WTC11 (cell line): ENCODE measurements at regions not wholly inside any gene's neighbourhood (a gene's known extent, or its start where the extent isn't known, plus 50 kb on each side); places are given as distances from the start of the nearest gene placed in this dataset.

Experiments
- ATAC-seq: fragments of 200-7000 bp; cut with Tn5 transposase; 2 replicates; pipeline ENCODE4 v1.10.0; 2021; ENCODE audit warnings: mild to moderate bottlenecking, moderate library complexity
- CTCF ChIA-PET: fragments of 300-600 bp; sonication (Branson Sonifier 250); formaldehyde crosslinking; loops from one replicate; lab custom pipeline; 2021; ENCODE audit warnings: antibody characterized with exemption; lab: Charles Lee
- POLR2A ChIA-PET: fragments of 350-600 bp; sonication (Branson Sonifier 250); formaldehyde crosslinking; loops from one replicate; lab custom pipeline; 2021; ENCODE audit warnings: antibody characterized with exemption; lab: Charles Lee
- DNase-seq: peaks from one replicate; pipeline ENCODE4 v3.0.0; 2021; ENCODE audit warnings: low spot score
- H3K27ac Mint-ChIP-seq: 2 replicates; pipeline ENCODE4 v1.8.0; 2021; ENCODE audit warnings: mixed read lengths
- H3K27me3 Mint-ChIP-seq: 2 replicates; pipeline ENCODE4 v1.8.0; 2021; ENCODE audit warnings: low read depth, mild to moderate bottlenecking, moderate library complexity, mixed read lengths
- H3K36me3 Mint-ChIP-seq: 2 replicates; pipeline ENCODE4 v1.8.0; 2021; ENCODE audit warnings: mixed read lengths
- H3K4me1 Mint-ChIP-seq: 2 replicates; pipeline ENCODE4 v1.8.0; 2022; ENCODE audit warnings: mixed read lengths
- H3K4me3 Mint-ChIP-seq: 2 replicates; pipeline ENCODE4 v1.8.0; 2021; ENCODE audit warnings: mild to moderate bottlenecking, moderate library complexity, mixed read lengths
- H3K9me3 Mint-ChIP-seq: 2 replicates; pipeline ENCODE4 v1.8.0; 2021; ENCODE audit warnings: mixed read lengths
- ATF3 ChIP-seq: sonication (generic); formaldehyde crosslinking; conservative IDR thresholded peaks from 2 replicates; pipeline ENCODE4 v1.8.1; 2022; ENCODE audit warnings: mild to moderate bottlenecking, missing genetic modification reagents
- CBFB ChIP-seq: sonication (generic); formaldehyde crosslinking; IDR thresholded peaks from 2 replicates; pipeline ENCODE4 v1.8.1; 2022; ENCODE audit warnings: mild to moderate bottlenecking, low read depth, missing genetic modification reagents
- CREM ChIP-seq: sonication (generic); formaldehyde crosslinking; IDR thresholded peaks from 2 replicates; pipeline ENCODE4 v1.8.1; 2022; ENCODE audit warnings: mild to moderate bottlenecking, missing genetic modification reagents, moderate library complexity
- ELF4 ChIP-seq: sonication (generic); formaldehyde crosslinking; IDR thresholded peaks from 2 replicates; pipeline ENCODE4 v1.8.1; 2022; ENCODE audit warnings: low read depth, mild to moderate bottlenecking, moderate library complexity, missing genetic modification reagents
- EMX1 ChIP-seq: fragments of 250-450 bp; sonication (Bioruptor Pico); IDR thresholded peaks from 2 replicates; pipeline ENCODE4 v1.8.0; 2021; ENCODE audit warnings: mild to moderate bottlenecking
- ETV6 ChIP-seq: sonication (generic); formaldehyde crosslinking; IDR thresholded peaks from 2 replicates; pipeline ENCODE4 v1.8.1; 2022; ENCODE audit warnings: mild to moderate bottlenecking, missing genetic modification reagents
- FOXK1 ChIP-seq: sonication (generic); formaldehyde crosslinking; IDR thresholded peaks from 2 replicates; pipeline ENCODE4 v1.8.0; 2022; ENCODE audit warnings: mild to moderate bottlenecking, moderate library complexity, missing genetic modification reagents
- FOXP1 ChIP-seq: sonication (generic); formaldehyde crosslinking; IDR thresholded peaks from 2 replicates; pipeline ENCODE4 v1.8.0; 2022; ENCODE audit warnings: missing genetic modification reagents, mild to moderate bottlenecking, moderate library complexity, borderline replicate concordance
- JAZF1 ChIP-seq: fragments of 250-450 bp; sonication (Bioruptor Pico); IDR thresholded peaks from 2 replicates; pipeline ENCODE4 v1.9.0; 2021; ENCODE audit warnings: moderate library complexity, mild to moderate bottlenecking, inconsistent platforms
- JUN ChIP-seq: sonication (generic); formaldehyde crosslinking; IDR thresholded peaks from 2 replicates; pipeline ENCODE4 v1.8.0; 2023; ENCODE audit warnings: mild to moderate bottlenecking, missing genetic modification reagents
- NR2C2 ChIP-seq: sonication (generic); formaldehyde crosslinking; IDR thresholded peaks from 2 replicates; pipeline ENCODE4 v1.8.0; 2022; ENCODE audit warnings: mild to moderate bottlenecking, missing genetic modification reagents
- RELA ChIP-seq: sonication (generic); formaldehyde crosslinking; IDR thresholded peaks from 2 replicates; pipeline ENCODE4 v1.8.1; 2022; ENCODE audit warnings: missing genetic modification reagents, mild to moderate bottlenecking, borderline replicate concordance
- SMAD4 ChIP-seq: sonication (generic); formaldehyde crosslinking; IDR thresholded peaks from 2 replicates; pipeline ENCODE4 v1.8.0; 2022; ENCODE audit warnings: mild to moderate bottlenecking, missing genetic modification reagents
- SOX15 ChIP-seq: fragments of 250-450 bp; sonication (Bioruptor Pico); IDR thresholded peaks from 2 replicates; pipeline ENCODE4 v1.9.0; 2021; ENCODE audit warnings: mild to moderate bottlenecking
- SP1 ChIP-seq: sonication (generic); formaldehyde crosslinking; conservative IDR thresholded peaks from 2 replicates; pipeline ENCODE4 v1.8.1; 2022; ENCODE audit warnings: missing genetic modification reagents
- STAT6 ChIP-seq: sonication (generic); formaldehyde crosslinking; conservative IDR thresholded peaks from 2 replicates; pipeline ENCODE4 v1.8.1; 2023; ENCODE audit warnings: mild to moderate bottlenecking, low read depth, missing genetic modification reagents, moderate library complexity
- ZBTB21 ChIP-seq: sonication (generic); formaldehyde crosslinking; IDR thresholded peaks from 2 replicates; pipeline ENCODE4 v1.8.1; 2023; ENCODE audit warnings: mild to moderate bottlenecking, missing genetic modification reagents, borderline replicate concordance
- ZNF138 ChIP-seq: sonication (generic); formaldehyde crosslinking; conservative IDR thresholded peaks from 2 replicates; pipeline ENCODE4 v1.8.1; 2022; ENCODE audit warnings: mild to moderate bottlenecking, moderate library complexity, missing genetic modification reagents
- ZNF219 ChIP-seq: sonication (generic); formaldehyde crosslinking; IDR thresholded peaks from 2 replicates; pipeline ENCODE4 v1.8.0; 2023; ENCODE audit warnings: missing genetic modification reagents, mild to moderate bottlenecking, borderline replicate concordance
- ZNF263 ChIP-seq: sonication (generic); formaldehyde crosslinking; IDR thresholded peaks from 2 replicates; pipeline ENCODE4 v1.8.1; 2022; ENCODE audit warnings: low read depth, mild to moderate bottlenecking, moderate library complexity, missing genetic modification reagents
- ZNF423 ChIP-seq: fragments of 250-450 bp; sonication (Bioruptor Pico); IDR thresholded peaks from 2 replicates; pipeline ENCODE4 v2.1.2; 2022; ENCODE audit warnings: mild to moderate bottlenecking, moderate library complexity
- TF ChIP-seq, protein P1 (sequence below): sonication (generic); formaldehyde crosslinking; IDR thresholded peaks from 2 replicates; pipeline ENCODE4 v1.8.0; 2022; ENCODE audit warnings: mild to moderate bottlenecking, missing genetic modification reagents
- TF ChIP-seq, protein P2 (sequence below): sonication (generic); formaldehyde crosslinking; IDR thresholded peaks from 2 replicates; pipeline ENCODE4 v1.8.0; 2022; ENCODE audit warnings: mild to moderate bottlenecking, missing genetic modification reagents
- TF ChIP-seq, protein P3 (sequence below): sonication (generic); formaldehyde crosslinking; IDR thresholded peaks from 2 replicates; pipeline ENCODE4 v1.8.1; 2023; ENCODE audit warnings: mild to moderate bottlenecking, missing genetic modification reagents, moderate library complexity

DNA sequence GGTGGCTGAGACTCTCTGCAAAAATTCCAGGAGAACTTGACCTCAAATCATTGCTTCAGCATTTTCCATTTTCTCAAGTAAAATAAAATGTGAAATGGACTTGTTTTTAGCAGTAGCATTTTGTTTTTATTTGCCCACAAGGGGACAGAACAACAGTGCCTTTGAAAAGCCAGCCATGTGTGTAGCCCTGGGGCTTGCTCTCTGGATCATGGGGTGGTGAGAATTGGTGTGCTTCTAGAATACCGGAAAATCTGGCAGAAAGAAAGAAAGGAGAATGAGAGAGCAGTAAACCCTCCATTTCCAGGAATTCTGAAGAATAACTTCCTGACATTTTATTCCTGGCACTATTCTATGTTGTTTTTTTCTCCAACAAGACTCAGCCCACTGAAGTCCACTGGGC is 254.7 kb upstream of the MOCS1 start:
- Mint-ChIP-seq H3K9me3 (peaks cover 19% of the 10 kb centered on the region), H3K36me3 (peaks cover 22% of the 10 kb centered on the region), H3K4me3 (no peak overlapping the region), H3K27me3 (no peaks in the 10 kb centered on the region; the same call in 1 of the 2 replicates), H3K27ac (no peak overlapping the region), H3K4me1 (peaks cover 28% of the 10 kb centered on the region)
- ATAC-seq (no peak), DNase-seq (no peak)
- TF ChIP-seq JAZF1 (CRISPR knock-in tag) (no peak), SMAD4 (CRISPR knock-in tag) (no peak), FOXK1 (CRISPR knock-in tag) (no peak), SOX15 (CRISPR knock-in tag) (no peak), SP1 (CRISPR knock-in tag) (no peak), FOXP1 (CRISPR knock-in tag) (no peak), NR2C2 (CRISPR knock-in tag) (no peak)
- TF ChIP-seq, protein P1, sequence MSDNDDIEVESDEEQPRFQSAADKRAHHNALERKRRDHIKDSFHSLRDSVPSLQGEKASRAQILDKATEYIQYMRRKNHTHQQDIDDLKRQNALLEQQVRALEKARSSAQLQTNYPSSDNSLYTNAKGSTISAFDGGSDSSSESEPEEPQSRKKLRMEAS (CRISPR knock-in tag): no peak
- TF ChIP-seq, protein P2, sequence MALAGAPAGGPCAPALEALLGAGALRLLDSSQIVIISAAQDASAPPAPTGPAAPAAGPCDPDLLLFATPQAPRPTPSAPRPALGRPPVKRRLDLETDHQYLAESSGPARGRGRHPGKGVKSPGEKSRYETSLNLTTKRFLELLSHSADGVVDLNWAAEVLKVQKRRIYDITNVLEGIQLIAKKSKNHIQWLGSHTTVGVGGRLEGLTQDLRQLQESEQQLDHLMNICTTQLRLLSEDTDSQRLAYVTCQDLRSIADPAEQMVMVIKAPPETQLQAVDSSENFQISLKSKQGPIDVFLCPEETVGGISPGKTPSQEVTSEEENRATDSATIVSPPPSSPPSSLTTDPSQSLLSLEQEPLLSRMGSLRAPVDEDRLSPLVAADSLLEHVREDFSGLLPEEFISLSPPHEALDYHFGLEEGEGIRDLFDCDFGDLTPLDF (CRISPR knock-in tag): no peak
- POLR2A ChIA-PET: no interaction called here
- CTCF ChIA-PET: no interaction called here

GRCh38 chr6:40187535-40188144 is 253.4 kb upstream of the MOCS1 start:
- Mint-ChIP-seq H3K27ac (no peak overlapping the region; the same call in 1 of the 2 replicates), H3K36me3 (peaks cover 34% of the 10 kb centered on the region), H3K4me1 (peaks cover 30% of the 10 kb centered on the region), H3K4me3 (no peak overlapping the region), H3K27me3 (no peaks in the 10 kb centered on the region; the same call in 1 of the 2 replicates), H3K9me3 (peaks cover 32% of the 10 kb centered on the region)
- ChIA-PET POLR2A (no interaction called here), CTCF (no interaction called here)
- TF ChIP-seq ZNF219 (no peak), ZBTB21 (CRISPR knock-in tag) (no peak), ZNF423 (CRISPR knock-in tag) (no peak), ELF4 (CRISPR knock-in tag) (no peak)
- DNase-seq (no peak), ATAC-seq (no peak)

DNA sequence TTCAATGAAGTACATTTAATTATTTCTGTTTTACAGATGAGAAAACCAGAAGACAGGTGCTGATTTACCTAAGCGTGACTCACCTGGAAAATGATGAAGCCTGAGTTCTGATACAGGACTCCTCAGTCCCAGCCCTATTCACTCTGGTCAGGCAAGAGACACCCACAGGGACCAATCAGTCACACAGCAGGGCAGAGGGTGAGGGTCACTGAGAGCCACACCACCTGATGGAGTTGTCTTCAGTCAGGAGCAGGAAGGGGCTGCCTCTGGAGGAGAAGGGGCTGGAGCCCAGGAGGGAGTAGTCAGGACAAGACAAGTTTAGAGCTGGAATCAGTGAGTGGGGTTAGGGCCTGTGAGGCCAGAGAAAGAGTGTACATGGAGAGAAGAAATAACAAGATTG is 251.2 kb upstream of the MOCS1 start:
- ChIA-PET CTCF (no interaction called here), POLR2A (no interaction called here)
- no peak for ATAC-seq
- Mint-ChIP-seq H3K27ac (no peak overlapping the region), H3K9me3 (peaks cover 51% of the 10 kb centered on the region), H3K27me3 (no peaks in the 10 kb centered on the region; the same call in 1 of the 2 replicates), H3K4me1 (peaks cover 30% of the 10 kb centered on the region), H3K4me3 (no peak overlapping the region), H3K36me3 (peaks cover 44% of the 10 kb centered on the region)
- DNase-seq: no peak
- TF ChIP-seq JAZF1 (CRISPR knock-in tag) (no peak), CREM (no peak), ZNF263 (CRISPR knock-in tag) (no peak), JUN (CRISPR knock-in tag) (no peak), RELA (CRISPR knock-in tag) (no peak), STAT6 (CRISPR knock-in tag) (no peak), ZNF138 (no peak), ETV6 (CRISPR knock-in tag) (no peak), EMX1 (CRISPR knock-in tag) (no peak), CBFB (no peak), ZNF219 (no peak), ATF3 (CRISPR knock-in tag) (no peak)
- TF ChIP-seq, protein P3, sequence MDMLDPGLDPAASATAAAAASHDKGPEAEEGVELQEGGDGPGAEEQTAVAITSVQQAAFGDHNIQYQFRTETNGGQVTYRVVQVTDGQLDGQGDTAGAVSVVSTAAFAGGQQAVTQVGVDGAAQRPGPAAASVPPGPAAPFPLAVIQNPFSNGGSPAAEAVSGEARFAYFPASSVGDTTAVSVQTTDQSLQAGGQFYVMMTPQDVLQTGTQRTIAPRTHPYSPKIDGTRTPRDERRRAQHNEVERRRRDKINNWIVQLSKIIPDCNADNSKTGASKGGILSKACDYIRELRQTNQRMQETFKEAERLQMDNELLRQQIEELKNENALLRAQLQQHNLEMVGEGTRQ (CRISPR knock-in tag): no peak
